ENCODE measurements at regions not wholly inside any gene's neighbourhood (a gene's known extent, or its start where the extent isn't known, plus 50 kb on each side); places are given as distances from the start of the nearest gene placed in this dataset.
A peak's percentile ranks its signal among the peaks of the same experiment; 100 is the strongest.

GRCh38 chr7:136399385-136399784 lies 422.2 kb upstream of the MTPN start (continued):
- TF ChIP-seq JUND (IDR thresholded peaks at IDR 0.05; ENCODE audit: low read length): peak; percentile 71
